H1 (cell line): ENCODE measurements at regions not wholly inside any gene's neighbourhood (a gene's known extent, or its start where the extent isn't known, plus 50 kb on each side); places are given as distances from the start of the nearest gene placed in this dataset.

Source experiments
- CTCF ChIA-PET: fragments of 300-600 bp; sonication (Branson Sonifier 250); formaldehyde crosslinking; loops from one replicate; lab custom pipeline; 2021; ENCODE audit not compliant: partially characterized antibody; lab: Charles Lee
- POLR2A ChIA-PET: fragments of 300-600 bp; sonication (Branson Sonifier 250); formaldehyde crosslinking; loops from one replicate; lab custom pipeline; 2021; ENCODE audit warnings: inconsistent platforms; ENCODE audit not compliant: partially characterized antibody; lab: Charles Lee
- DNase-seq, 2 experiments: peaks; one replicate each; pipeline versions ENCODE4 v3.0.0 to v3.0.0-alpha.2; 2010 to 2022; ENCODE audit warnings: low spot score in 2 of 2, low read depth in 1 of 2, mixed read lengths in 1 of 2
- FAIRE-seq: peaks from 2 replicates; lab custom pipeline; 2011; peaks lifted over from hg19 to GRCh38; lab: Jason Lieb, UNC
- H2AFZ ChIP-seq: 2 replicates; pipeline ENCODE4 v1.8.1; 2012; ENCODE audit warnings: low read length, inconsistent platforms
- H2AK5ac ChIP-seq: 2 replicates; pipeline ENCODE4 v1.6.1; 2013; ENCODE audit warnings: low read depth, low read length
- H2BK120ac ChIP-seq: replicated peaks from 2 replicates; pipeline ENCODE3; 2013; ENCODE audit warnings: low read depth, low read length, inconsistent platforms
- H2BK12ac ChIP-seq: 2 replicates; pipeline ENCODE4 v1.6.1; 2013; ENCODE audit warnings: low read depth, low read length
- H2BK15ac ChIP-seq: 2 replicates; pipeline ENCODE4 v1.6.1; 2013; ENCODE audit warnings: low read length
- H2BK20ac ChIP-seq: 2 replicates; pipeline ENCODE4 v1.6.1; 2013; ENCODE audit warnings: low read length
- H2BK5ac ChIP-seq: 2 replicates; pipeline ENCODE4 v1.6.1; 2013; ENCODE audit warnings: low read depth, low read length
- H3K14ac ChIP-seq: 2 replicates; pipeline ENCODE4 v1.6.1; 2013; ENCODE audit warnings: inconsistent platforms; ENCODE audit not compliant: insufficient read length
- H3K18ac ChIP-seq: 2 replicates; pipeline ENCODE4 v1.6.1; 2013; ENCODE audit warnings: low read length; ENCODE audit errors: extremely low read depth
- H3K23ac ChIP-seq: 2 replicates; pipeline ENCODE4 v1.6.1; 2013; ENCODE audit warnings: inconsistent platforms; ENCODE audit not compliant: insufficient read length
- H3K23me2 ChIP-seq: 2 replicates; pipeline ENCODE4 v1.6.1; 2013; ENCODE audit warnings: low read depth, low read length
- H3K27ac ChIP-seq: 2 replicates; pipeline ENCODE4 v1.6.1; 2011; ENCODE audit warnings: low read depth, low read length, inconsistent platforms
- H3K27me3 ChIP-seq, 4 experiments: replicated peaks in 1 of 4; 1 replicate in 1 of 4; 2 replicates in 3 of 4; pipeline versions ENCODE4 v1.6.1 to v1.8.1; 2011 to 2013; ENCODE audit warnings: low read length in 3 of 4, mild to moderate bottlenecking in 3 of 4, inconsistent platforms in 2 of 4, mixed read lengths in 2 of 4, moderate library complexity in 1 of 4; ENCODE audit not compliant: control insufficient read depth in 3 of 4, insufficient read depth in 3 of 4; ENCODE audit errors: extremely low read depth in 1 of 4
- H3K36me3 ChIP-seq, 4 experiments: 2 replicates each; pipeline versions ENCODE4 v1.6.1 to v1.8.1; 2011 to 2013; ENCODE audit warnings: mild to moderate bottlenecking in 4 of 4, low read length in 3 of 4, moderate library complexity in 2 of 4, control low read depth in 1 of 4, inconsistent platforms in 1 of 4; ENCODE audit not compliant: insufficient read depth in 4 of 4, control insufficient read depth in 2 of 4
- H3K4ac ChIP-seq: replicated peaks from 2 replicates; pipeline ENCODE3; 2013; ENCODE audit warnings: low read length, low read depth, mixed read lengths, inconsistent platforms; ENCODE audit not compliant: insufficient read length
- H3K4me1 ChIP-seq, 4 experiments: replicated peaks in 1 of 4; 1 replicate in 1 of 4; 2 replicates in 3 of 4; pipeline versions ENCODE4 v1.6.1 to v1.8.1; 2011 to 2013; ENCODE audit warnings: low read length in 3 of 4, inconsistent platforms in 2 of 4, mixed read lengths in 1 of 4; ENCODE audit not compliant: insufficient read depth in 4 of 4, control insufficient read depth in 3 of 4
- H3K4me2 ChIP-seq, 2 experiments: 2 replicates each; pipeline versions ENCODE4 v1.6.1 to v1.8.1; 2011 to 2013; ENCODE audit warnings: low read depth in 2 of 2, low read length in 2 of 2, control low read depth in 1 of 2, inconsistent platforms in 1 of 2, mild to moderate bottlenecking in 1 of 2; ENCODE audit not compliant: insufficient read depth in 1 of 2
- H3K4me3 ChIP-seq, 4 experiments: fragments of 200-600, 300-600 bp in 1 of 4; sonication (generic), shearing (Covaris generic), sonication (Bioruptor Twin) in 1 of 4; 2 replicates each; pipeline versions ENCODE4 v1.5.1 to v1.8.1; 2011 to 2016; ENCODE audit warnings: low read length in 4 of 4, low read depth in 3 of 4, control low read depth in 2 of 4, inconsistent platforms in 2 of 4, mild to moderate bottlenecking in 2 of 4, mixed read lengths in 1 of 4, moderate library complexity in 1 of 4; ENCODE audit not compliant: insufficient read depth in 2 of 4; ENCODE audit errors: extremely low read depth in 1 of 4
- H3K56ac ChIP-seq: replicated peaks from 2 replicates; pipeline ENCODE3; 2013; ENCODE audit warnings: low read depth, mild to moderate bottlenecking, mixed read lengths, low read length, inconsistent platforms; ENCODE audit not compliant: insufficient read length
- H3K79me1 ChIP-seq: 2 replicates; pipeline ENCODE4 v1.6.1; 2013; ENCODE audit warnings: low read depth, low read length, control low read depth
- H3K79me2 ChIP-seq, 2 experiments: 2 replicates each; pipeline versions ENCODE4 v1.6.1 to v1.8.1; 2012 to 2013; ENCODE audit warnings: low read length in 2 of 2, mild to moderate bottlenecking in 2 of 2, inconsistent platforms in 1 of 2; ENCODE audit not compliant: insufficient read depth in 2 of 2, control insufficient read depth in 1 of 2
- H3K9ac ChIP-seq, 4 experiments: replicated peaks in 1 of 4; 1 replicate in 1 of 4; 2 replicates in 3 of 4; pipeline versions ENCODE4 v1.6.1 to v1.8.1; 2011 to 2013; ENCODE audit warnings: low read depth in 3 of 4, low read length in 3 of 4, control low read depth in 2 of 4, mild to moderate bottlenecking in 2 of 4, moderate library complexity in 2 of 4, inconsistent platforms in 1 of 4; ENCODE audit errors: extremely low read depth in 1 of 4
- H3K9me3 ChIP-seq, 2 experiments: 2 replicates each; pipeline versions ENCODE4 v1.6.1 to v1.8.1; 2012 to 2013; ENCODE audit warnings: mild to moderate bottlenecking in 2 of 2, moderate library complexity in 2 of 2, control low read depth in 1 of 2, inconsistent platforms in 1 of 2, low read depth in 1 of 2, low read length in 1 of 2, mixed read lengths in 1 of 2; ENCODE audit not compliant: insufficient read depth in 2 of 2
- H4K20me1 ChIP-seq, 2 experiments: replicated peaks in 1 of 2; 2 replicates each; pipeline versions ENCODE3 to v1.8.1; 2011 to 2013; ENCODE audit warnings: inconsistent platforms in 2 of 2, low read length in 2 of 2, mild to moderate bottlenecking in 1 of 2; ENCODE audit not compliant: insufficient read depth in 2 of 2, control insufficient read depth in 1 of 2
- H4K5ac ChIP-seq: 2 replicates; pipeline ENCODE4 v1.6.1; 2013; ENCODE audit warnings: low read length, low read depth, mixed read lengths, inconsistent platforms; ENCODE audit not compliant: insufficient read length
- H4K8ac ChIP-seq: 2 replicates; pipeline ENCODE4 v1.8.0; 2013; ENCODE audit warnings: mild to moderate bottlenecking, moderate library complexity, low read length, inconsistent platforms; ENCODE audit not compliant: insufficient read depth; ENCODE audit errors: extremely low read depth
- H4K91ac ChIP-seq: replicated peaks from 2 replicates; pipeline ENCODE3; 2013; ENCODE audit warnings: low read length, mixed read lengths, inconsistent platforms; ENCODE audit not compliant: insufficient read length
- CHD2 ChIP-seq: IDR thresholded peaks from 2 replicates; pipeline ENCODE4 v1.6.1; 2012; ENCODE audit warnings: low read length, improper control_type of control experiment
- POU5F1 ChIP-seq: IDR thresholded peaks from 2 replicates; pipeline ENCODE4 v1.6.1; 2011; ENCODE audit warnings: low read depth, mild to moderate bottlenecking, low read length, moderate library complexity
- RBBP5 ChIP-seq: IDR thresholded peaks from 2 replicates; pipeline ENCODE4 v1.7.1; 2012; ENCODE audit warnings: low read depth, mild to moderate bottlenecking, inconsistent platforms, low read length, moderate library complexity, borderline replicate concordance
- RNF2 ChIP-seq: fragments of 200-900, 300-1000 bp; sonication (generic); IDR thresholded peaks from 2 replicates; pipeline ENCODE4 v1.7.1; 2016; ENCODE audit warnings: borderline replicate concordance, low read depth, mild to moderate bottlenecking, antibody characterized with exemption, low read length; ENCODE audit not compliant: poor library complexity, severe bottlenecking; ENCODE audit errors: missing control alignments
- ZNF274 ChIP-seq: IDR thresholded peaks from 2 replicates; pipeline ENCODE4 v1.7.0; 2012; ENCODE audit warnings: low read length, borderline replicate concordance; ENCODE audit errors: extremely low read depth
- WGBS, 2 experiments: shearing (Covaris generic) in 1 of 2; methylation state at CpG; one replicate each; pipeline versions ENCODE4 v1.1.6 to v1.1.7; 2013 to 2015; ENCODE audit warnings: low lambda C conversion rate in 2 of 2, mixed read lengths in 2 of 2, inconsistent platforms in 1 of 2, low coverage in 1 of 2, missing lambda C conversion rate in 1 of 2; ENCODE audit not compliant: insufficient replicate concordance in 2 of 2, insufficient coverage in 1 of 2, insufficient read length in 1 of 2; ENCODE audit errors: extremely low coverage in 1 of 2, missing lambda C conversion rate in 1 of 2; 5-methylcytosine and 5-hydroxymethylcytosine counted together
- TF ChIP-seq, protein P1 (sequence below): IDR thresholded peaks from 2 replicates; pipeline ENCODE4 v1.6.1; 2012; ENCODE audit warnings: low read length, inconsistent platforms

DNA sequence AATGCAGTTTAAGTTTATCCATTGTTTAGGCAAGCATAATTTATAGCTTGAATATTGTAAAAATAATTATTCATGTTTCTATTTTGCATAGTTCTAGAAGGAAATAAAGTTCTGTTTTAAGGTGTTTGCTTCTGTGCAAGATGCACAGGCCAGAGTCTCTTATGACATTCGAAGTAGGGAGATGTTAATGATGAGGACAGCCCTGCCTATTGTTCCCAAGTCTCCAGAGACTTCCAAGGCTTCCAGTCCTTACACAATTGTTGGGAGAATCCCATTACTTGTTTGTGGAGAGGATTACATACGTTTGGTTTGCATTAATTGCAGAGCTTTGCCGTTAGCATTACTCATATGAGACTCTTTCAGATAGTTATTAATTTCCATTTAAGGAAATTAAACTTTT, 96.2 kb upstream of the ANK2 start:
- no peak overlapping the region for H3K18ac ChIP-seq
- DNase-seq: no peak
- TF ChIP-seq ZNF274 (no peak), RBBP5 (no peak), RNF2 (no peak), POU5F1 (no peak), CHD2 (no peak)
- TF ChIP-seq, protein P1, sequence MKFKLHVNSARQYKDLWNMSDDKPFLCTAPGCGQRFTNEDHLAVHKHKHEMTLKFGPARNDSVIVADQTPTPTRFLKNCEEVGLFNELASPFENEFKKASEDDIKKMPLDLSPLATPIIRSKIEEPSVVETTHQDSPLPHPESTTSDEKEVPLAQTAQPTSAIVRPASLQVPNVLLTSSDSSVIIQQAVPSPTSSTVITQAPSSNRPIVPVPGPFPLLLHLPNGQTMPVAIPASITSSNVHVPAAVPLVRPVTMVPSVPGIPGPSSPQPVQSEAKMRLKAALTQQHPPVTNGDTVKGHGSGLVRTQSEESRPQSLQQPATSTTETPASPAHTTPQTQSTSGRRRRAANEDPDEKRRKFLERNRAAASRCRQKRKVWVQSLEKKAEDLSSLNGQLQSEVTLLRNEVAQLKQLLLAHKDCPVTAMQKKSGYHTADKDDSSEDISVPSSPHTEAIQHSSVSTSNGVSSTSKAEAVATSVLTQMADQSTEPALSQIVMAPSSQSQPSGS: no peak

More for the DNA sequence above, 96.2 kb upstream of the ANK2 start:
- POLR2A ChIA-PET: no interaction called here
- no peak overlapping the region for H3K4ac ChIP-seq
- no peak overlapping the region for H4K8ac ChIP-seq
- no peak overlapping the region for H2BK12ac ChIP-seq
- no peak overlapping the region for H3K27ac ChIP-seq
- no peaks in the 10 kb centered on the region for H3K23me2 ChIP-seq
- no peaks in the 10 kb centered on the region; a peak in 1 of 4 replicates for H3K9me3 ChIP-seq
- H3K4me2 ChIP-seq: no peak overlapping the region
- H3K56ac ChIP-seq: no peak overlapping the region
- H2BK15ac ChIP-seq: no peak overlapping the region
- H3K27me3 ChIP-seq: no peaks in the 10 kb centered on the region
- FAIRE-seq: no peak
- no peaks in the 10 kb centered on the region for H3K4me1 ChIP-seq
- H3K79me2 ChIP-seq: no peaks in the 10 kb centered on the region
- no peak overlapping the region for H2AK5ac ChIP-seq
- H2AFZ ChIP-seq: no peak overlapping the region
- H2BK20ac ChIP-seq: no peak overlapping the region
- H4K5ac ChIP-seq: no peak overlapping the region
- no peak overlapping the region for H3K9ac ChIP-seq
- no peak overlapping the region for H2BK120ac ChIP-seq
- no peaks in the 10 kb centered on the region; a peak in 1 of 8 replicates for H3K36me3 ChIP-seq
- CTCF ChIA-PET: interaction anchor here (0.8 to 3.8 kb wide), 5 partner anchors 11 to 188 kb away, joined by 3 to 31 read pairs (median 4); no protein-coding TSS in a partner anchor
- no peak overlapping the region for H4K91ac ChIP-seq
- H3K14ac ChIP-seq: no peak overlapping the region
- no peak overlapping the region for H3K4me3 ChIP-seq
- no peak overlapping the region for H2BK5ac ChIP-seq
- no peak overlapping the region for H3K23ac ChIP-seq
- H4K20me1 ChIP-seq: no peaks in the 10 kb centered on the region
- no peaks in the 10 kb centered on the region for H3K79me1 ChIP-seq
- 70% methylated on average over 3 of the region's 3 CpGs; no CpG with 5 or more reads in 1 of the 2 experiments for WGBS, 2 experiments
